Fibroblast of lung (primary cell): ENCODE measurements at regions not wholly inside any gene's neighbourhood (a gene's known extent, or its start where the extent isn't known, plus 50 kb on each side); places are given as distances from the start of the nearest gene placed in this dataset.

ENCODE experiments used
- EZH2 ChIP-seq: IDR thresholded peaks from 2 replicates; pipeline ENCODE4 v1.5.1; 2012; ENCODE audit warnings: low read length, control low read depth, mild to moderate bottlenecking; ENCODE audit errors: missing control alignments
- TF ChIP-seq, protein P1 (sequence below), 2 donors: IDR thresholded peaks in 1 of 2; conservative IDR thresholded peaks in 1 of 2; 1 replicate in 1 of 2; 2 replicates in 1 of 2; pipeline ENCODE4 v1.5.1; 2011 to 2012; ENCODE audit warnings: low read length in 2 of 2, control low read depth in 1 of 2, inconsistent platforms in 1 of 2, low read depth in 1 of 2, mild to moderate bottlenecking in 1 of 2

DNA sequence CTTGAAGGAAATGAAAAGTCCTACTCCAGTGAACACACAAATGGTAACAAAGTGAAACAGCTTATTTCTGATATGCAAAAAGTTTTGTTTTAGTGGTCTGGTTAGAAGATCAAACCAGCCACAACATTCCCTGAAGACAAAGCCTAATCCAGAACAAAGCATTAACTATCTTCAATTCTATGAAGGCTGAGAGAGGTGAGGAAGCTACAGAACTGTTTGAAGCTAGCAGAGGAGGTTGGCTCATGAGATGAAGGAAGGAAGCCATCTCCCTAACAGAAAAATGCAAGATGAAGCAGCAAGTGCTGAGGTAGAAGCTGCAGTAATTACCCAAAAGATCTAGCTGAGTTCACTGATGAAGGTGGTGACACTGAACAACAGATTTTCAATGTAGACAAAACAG lies 168.4 kb downstream of the IGLL1 start:
- no peak for TF ChIP-seq EZH2
- TF ChIP-seq, protein P1, sequence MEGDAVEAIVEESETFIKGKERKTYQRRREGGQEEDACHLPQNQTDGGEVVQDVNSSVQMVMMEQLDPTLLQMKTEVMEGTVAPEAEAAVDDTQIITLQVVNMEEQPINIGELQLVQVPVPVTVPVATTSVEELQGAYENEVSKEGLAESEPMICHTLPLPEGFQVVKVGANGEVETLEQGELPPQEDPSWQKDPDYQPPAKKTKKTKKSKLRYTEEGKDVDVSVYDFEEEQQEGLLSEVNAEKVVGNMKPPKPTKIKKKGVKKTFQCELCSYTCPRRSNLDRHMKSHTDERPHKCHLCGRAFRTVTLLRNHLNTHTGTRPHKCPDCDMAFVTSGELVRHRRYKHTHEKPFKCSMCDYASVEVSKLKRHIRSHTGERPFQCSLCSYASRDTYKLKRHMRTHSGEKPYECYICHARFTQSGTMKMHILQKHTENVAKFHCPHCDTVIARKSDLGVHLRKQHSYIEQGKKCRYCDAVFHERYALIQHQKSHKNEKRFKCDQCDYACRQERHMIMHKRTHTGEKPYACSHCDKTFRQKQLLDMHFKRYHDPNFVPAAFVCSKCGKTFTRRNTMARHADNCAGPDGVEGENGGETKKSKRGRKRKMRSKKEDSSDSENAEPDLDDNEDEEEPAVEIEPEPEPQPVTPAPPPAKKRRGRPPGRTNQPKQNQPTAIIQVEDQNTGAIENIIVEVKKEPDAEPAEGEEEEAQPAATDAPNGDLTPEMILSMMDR (conservative IDR thresholded peaks at IDR 0.05 in 1 of 2, IDR thresholded peaks at IDR 0.05 in 1 of 2; ENCODE audit: low read depth in 1 of 2, low read length in 2 of 2) = no peak
